ENCODE measurements at regions not wholly inside any gene's neighbourhood (a gene's known extent, or its start where the extent isn't known, plus 50 kb on each side); places are given as distances from the start of the nearest gene placed in this dataset.

GRCh38 chr3:137820366-137820765 is 56.3 kb downstream of the SOX14 start:
- H3K9ac ChIP-seq (ENCODE audit: low read depth in 2 of 2, low read length in 2 of 2): no peak overlapping the region
- no peak for DNase-seq
- TF ChIP-seq CTCF (IDR thresholded peaks at IDR 0.05): no peak
- no peak overlapping the region for H3K4me3 ChIP-seq
- no peaks in the 10 kb centered on the region for H3K9me3 ChIP-seq
- no peaks in the 10 kb centered on the region for H3K4me1 ChIP-seq
- no peaks in the 10 kb centered on the region for H3K36me3 ChIP-seq
- intact Hi-C loops (cut with DNase I): no loop called here
- H3K27me3 ChIP-seq: no peaks in the 10 kb centered on the region
- no peak overlapping the region for H3K27ac ChIP-seq

- no peaks in the 10 kb centered on the region for H3K36me3 ChIP-seq
- no peaks in the 10 kb centered on the region for H3K9me3 ChIP-seq
- intact Hi-C loops (cut with DNase I): no loop called here
- no peaks in the 10 kb centered on the region for H3K27me3 ChIP-seq
- H3K4me3 ChIP-seq: no peak overlapping the region
- H3K27ac ChIP-seq: no peak overlapping the region
- DNase-seq: no peak
- no peak for TF ChIP-seq CTCF (IDR thresholded peaks at IDR 0.05)
- no peaks in the 10 kb centered on the region for H3K4me1 ChIP-seq
- no peak overlapping the region for H3K9ac ChIP-seq (ENCODE audit: low read depth in 2 of 2, low read length in 2 of 2)
Measured at GRCh38 chr3:137835096-137835495, 71.0 kb downstream of the SOX14 start.

GRCh38 chr3:137845194-137845593 is 81.1 kb downstream of the SOX14 start:
- Histone ChIP-seq H3K9me3 (no peaks in the 10 kb centered on the region), H3K4me1 (no peaks in the 10 kb centered on the region), H3K9ac (ENCODE audit: low read depth in 2 of 2, low read length in 2 of 2) (no peak overlapping the region), H3K36me3 (no peaks in the 10 kb centered on the region), H3K27me3 (no peaks in the 10 kb centered on the region), H3K4me3 (no peak overlapping the region), H3K27ac (no peak overlapping the region)
- intact Hi-C loops (cut with DNase I): no loop called here
- no peak for TF ChIP-seq CTCF (IDR thresholded peaks at IDR 0.05)
- DNase-seq: no peak

GRCh38 chr3:137845666-137846065 is 81.6 kb downstream of the SOX14 start:
- no peaks in the 10 kb centered on the region for H3K9me3 ChIP-seq
- H3K4me1 ChIP-seq: no peaks in the 10 kb centered on the region
- no peaks in the 10 kb centered on the region for H3K36me3 ChIP-seq
- intact Hi-C loops (cut with DNase I): no loop called here
- no peak overlapping the region for H3K9ac ChIP-seq (ENCODE audit: low read depth in 2 of 2, low read length in 2 of 2)
- H3K4me3 ChIP-seq: no peak overlapping the region
- DNase-seq: no peak
- H3K27me3 ChIP-seq: no peaks in the 10 kb centered on the region
- no peak for TF ChIP-seq CTCF (IDR thresholded peaks at IDR 0.05)
- H3K27ac ChIP-seq: no peak overlapping the region

GRCh38 chr3:137852391-137852830 is 88.3 kb downstream of the SOX14 start:
- Histone ChIP-seq H3K9ac (ENCODE audit: low read depth in 2 of 2, low read length in 2 of 2) (no peak overlapping the region), H3K4me3 (no peak overlapping the region), H3K4me1 (no peaks in the 10 kb centered on the region), H3K36me3 (no peaks in the 10 kb centered on the region), H3K27me3 (no peaks in the 10 kb centered on the region), H3K27ac (no peak overlapping the region), H3K9me3 (no peaks in the 10 kb centered on the region)
- intact Hi-C loops (cut with DNase I): no loop called here
- TF ChIP-seq CTCF (IDR thresholded peaks at IDR 0.05): no peak
- no peak for DNase-seq

All from colonic mucosa (tissue), 4 donors.